Gastrocnemius medialis (tissue), 4 donors: ENCODE measurements at regions not wholly inside any gene's neighbourhood (a gene's known extent, or its start where the extent isn't known, plus 50 kb on each side); places are given as distances from the start of the nearest gene placed in this dataset.

Source experiments
- ATAC-seq, 2 donors: fragments of 150-250 bp; one replicate each; pipeline ENCODE4 v1.9.1; 2016
- DNase-seq, 2 donors: peaks; one replicate each; pipeline ENCODE4 v3.0.0-alpha.2; 2019
- H3K27ac ChIP-seq, 4 donors: fragments of 200-600 bp; sonication (generic); 1 replicate in 1 of 4; 2 replicates in 3 of 4; pipeline ENCODE4 v1.5.1; 2016 to 2018; ENCODE audit warnings: mild to moderate bottlenecking in 2 of 4, moderate library complexity in 1 of 4
- H3K27me3 ChIP-seq, 3 donors: fragments of 200-600 bp; sonication (generic) in 2 of 3; 1 replicate in 1 of 3; 2 replicates in 2 of 3; pipeline versions ENCODE4 v1.5.1 to v1.6.0; 2016 to 2019; ENCODE audit warnings: mild to moderate bottlenecking in 1 of 3, moderate library complexity in 1 of 3
- H3K36me3 ChIP-seq, 2 donors: fragments of 200-600 bp; sonication (generic) in 1 of 2; one replicate each; pipeline ENCODE4 v1.5.1; 2017 to 2018
- H3K4me1 ChIP-seq, 2 donors: fragments of 200-600 bp; sonication (generic) in 1 of 2; one replicate each; pipeline ENCODE4 v1.5.1; 2016 to 2017; ENCODE audit warnings: mild to moderate bottlenecking in 2 of 2
- H3K4me3 ChIP-seq, 4 donors: fragments of 200-600 bp; sonication (generic) in 3 of 4; 1 replicate in 1 of 4; 2 replicates in 3 of 4; pipeline ENCODE4 v1.5.1; 2016 to 2019; ENCODE audit warnings: mild to moderate bottlenecking in 2 of 4
- H3K9me3 ChIP-seq, 3 donors: fragments of 200-600 bp; sonication (generic) in 2 of 3; 1 replicate in 1 of 3; 2 replicates in 2 of 3; pipeline ENCODE4 v1.5.1; 2016 to 2019
- POLR2A ChIP-seq, 2 donors: fragments of 450-650 bp; IDR thresholded peaks; one replicate each; pipeline ENCODE4 v1.6.1; 2017; ENCODE audit warnings: antibody characterized with exemption in 2 of 2, mild to moderate bottlenecking in 2 of 2, moderate library complexity in 2 of 2
- in situ Hi-C, 4 donors: fragments of 200-750 bp; cut with MboI; loops; one replicate each; pipeline versions ENCODE4 v1.15.0 to v1.8.0; 2017; ENCODE audit warnings: low sequenced_read_pairs in 4 of 4
- intact Hi-C: fragments of 100-400 bp; cut with DNase I; formaldehyde crosslinking; loops from one replicate; pipeline ENCODE4 v1.15.1; 2023; ENCODE audit warnings: low total_unique reads
- TF ChIP-seq, protein P1 (sequence below), 5 experiments: fragments of 450-650 bp in 3 of 5; fragments of 200-600 bp in 2 of 5; sonication (generic) in 2 of 5; IDR thresholded peaks in 4 of 5; conservative IDR thresholded peaks in 1 of 5; 1 replicate in 4 of 5; 2 replicates in 1 of 5; pipeline ENCODE4 v1.5.1; 2016 to 2019; ENCODE audit warnings: antibody characterized with exemption in 5 of 5, mild to moderate bottlenecking in 3 of 5, moderate library complexity in 3 of 5

DNA sequence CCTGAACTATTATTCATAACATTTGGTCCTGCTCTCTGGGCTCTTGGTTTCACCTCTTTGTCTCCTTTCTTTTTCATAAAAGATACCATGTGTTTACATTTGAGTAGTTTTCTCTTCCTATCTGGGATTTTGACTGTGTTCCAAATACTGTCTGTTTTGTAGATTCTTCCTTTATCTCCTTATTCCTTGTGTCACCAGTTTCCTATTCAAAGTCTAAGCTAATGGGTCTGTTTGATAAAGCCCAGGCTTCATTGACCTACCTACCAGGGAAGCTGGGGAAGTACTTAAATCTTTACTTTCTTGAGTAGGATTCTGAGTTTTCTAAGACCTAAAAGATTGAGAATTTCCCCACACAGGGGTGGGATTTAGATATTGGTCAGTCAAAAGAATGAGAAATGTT lies 409.5 kb downstream of the RAPGEF2 start:
- no peak for ATAC-seq
- intact Hi-C loops: no loop called here
- H3K9me3 ChIP-seq: no peaks in the 10 kb centered on the region
- no peaks in the 10 kb centered on the region for H3K4me1 ChIP-seq
- H3K27ac ChIP-seq: no peak overlapping the region
- no peaks in the 10 kb centered on the region for H3K36me3 ChIP-seq
- H3K27me3 ChIP-seq: no peaks in the 10 kb centered on the region
- in situ Hi-C loops: no loop called here
- TF ChIP-seq, protein P1, sequence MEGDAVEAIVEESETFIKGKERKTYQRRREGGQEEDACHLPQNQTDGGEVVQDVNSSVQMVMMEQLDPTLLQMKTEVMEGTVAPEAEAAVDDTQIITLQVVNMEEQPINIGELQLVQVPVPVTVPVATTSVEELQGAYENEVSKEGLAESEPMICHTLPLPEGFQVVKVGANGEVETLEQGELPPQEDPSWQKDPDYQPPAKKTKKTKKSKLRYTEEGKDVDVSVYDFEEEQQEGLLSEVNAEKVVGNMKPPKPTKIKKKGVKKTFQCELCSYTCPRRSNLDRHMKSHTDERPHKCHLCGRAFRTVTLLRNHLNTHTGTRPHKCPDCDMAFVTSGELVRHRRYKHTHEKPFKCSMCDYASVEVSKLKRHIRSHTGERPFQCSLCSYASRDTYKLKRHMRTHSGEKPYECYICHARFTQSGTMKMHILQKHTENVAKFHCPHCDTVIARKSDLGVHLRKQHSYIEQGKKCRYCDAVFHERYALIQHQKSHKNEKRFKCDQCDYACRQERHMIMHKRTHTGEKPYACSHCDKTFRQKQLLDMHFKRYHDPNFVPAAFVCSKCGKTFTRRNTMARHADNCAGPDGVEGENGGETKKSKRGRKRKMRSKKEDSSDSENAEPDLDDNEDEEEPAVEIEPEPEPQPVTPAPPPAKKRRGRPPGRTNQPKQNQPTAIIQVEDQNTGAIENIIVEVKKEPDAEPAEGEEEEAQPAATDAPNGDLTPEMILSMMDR (IDR thresholded peaks at IDR 0.05 in 4 of 5, conservative IDR thresholded peaks at IDR 0.05 in 1 of 5): no peak
- no peak for TF ChIP-seq POLR2A (IDR thresholded peaks at IDR 0.05)
- DNase-seq: no peak
- no peak overlapping the region for H3K4me3 ChIP-seq

DNA sequence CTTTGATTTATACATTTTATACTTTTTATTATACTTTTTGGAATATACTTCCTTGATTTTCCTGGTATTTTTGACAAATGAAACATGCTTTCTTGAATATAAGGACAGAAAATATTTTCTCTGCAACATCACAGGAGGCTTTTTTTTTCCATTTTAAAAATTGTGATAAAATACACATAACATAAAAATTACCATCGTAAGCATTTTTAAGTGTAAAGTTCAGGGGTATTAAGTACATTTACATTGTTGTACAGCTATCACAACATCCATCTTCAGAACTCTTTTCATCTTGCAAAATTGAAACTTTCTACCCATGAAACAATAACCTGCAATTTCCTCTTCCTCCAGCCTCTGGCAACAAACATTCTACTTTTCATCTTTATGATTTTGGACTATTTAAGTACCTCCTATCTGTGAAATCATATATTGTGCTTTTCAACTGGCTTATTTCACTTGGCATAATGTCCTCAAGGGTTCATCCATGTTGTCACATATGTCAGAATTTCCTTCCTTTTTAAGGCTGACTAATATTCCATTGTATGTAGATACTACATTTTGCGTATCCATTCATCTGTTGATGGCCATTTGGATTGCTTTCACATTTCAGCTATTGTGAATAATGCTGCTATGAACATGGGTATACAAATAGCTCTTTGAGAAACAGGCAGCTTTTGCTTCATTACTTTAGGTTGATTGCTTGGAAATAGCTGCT lies 412.6 kb downstream of the RAPGEF2 start:
- no peak for ATAC-seq
- H3K4me3 ChIP-seq: no peak overlapping the region
- H3K4me1 ChIP-seq: no peaks in the 10 kb centered on the region
- in situ Hi-C loops (no loop called here), intact Hi-C loops (no loop called here)
- no peak overlapping the region for H3K27ac ChIP-seq
- no peaks in the 10 kb centered on the region for H3K27me3 ChIP-seq
- H3K9me3 ChIP-seq: no peaks in the 10 kb centered on the region
- no peak for DNase-seq
- H3K36me3 ChIP-seq: no peaks in the 10 kb centered on the region
- TF ChIP-seq, protein P1 (IDR thresholded peaks at IDR 0.05 in 4 of 5, conservative IDR thresholded peaks at IDR 0.05 in 1 of 5): no peak
- no peak for TF ChIP-seq POLR2A (IDR thresholded peaks at IDR 0.05)

DNA sequence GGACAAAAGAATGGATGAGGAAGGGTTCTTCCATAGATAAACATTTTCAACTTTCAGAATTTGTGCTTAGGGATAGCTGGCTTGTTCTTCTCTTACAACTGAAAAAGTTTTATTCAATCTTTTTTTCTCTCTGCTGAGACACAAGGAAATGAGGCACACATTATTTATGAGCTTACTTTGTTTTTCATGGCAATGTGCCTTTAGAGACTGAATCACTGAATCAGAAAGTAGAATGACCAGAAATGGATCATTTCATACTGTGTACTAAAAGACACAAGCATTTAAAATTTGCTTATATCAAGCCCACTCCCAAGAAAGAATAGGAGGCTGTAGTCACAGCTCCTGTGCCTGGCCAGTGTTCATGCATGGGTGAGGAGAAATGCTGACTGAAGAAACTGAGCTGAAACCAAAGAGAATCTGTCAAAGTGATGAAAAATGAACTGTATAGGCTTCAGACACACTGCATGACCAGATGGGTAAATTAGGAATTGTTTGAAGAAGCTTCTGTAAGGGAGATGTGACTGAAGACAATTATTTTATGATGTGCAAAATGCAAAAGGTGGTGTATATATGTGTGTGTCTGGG lies 413.8 kb downstream of the RAPGEF2 start:
- Histone ChIP-seq H3K36me3 (no peaks in the 10 kb centered on the region), H3K4me3 (no peak overlapping the region), H3K4me1 (no peaks in the 10 kb centered on the region), H3K9me3 (no peaks in the 10 kb centered on the region), H3K27me3 (no peaks in the 10 kb centered on the region), H3K27ac (no peak overlapping the region)
- intact Hi-C loops (no loop called here), in situ Hi-C loops (no loop called here)
- ATAC-seq (no peak), DNase-seq (no peak)
- TF ChIP-seq POLR2A (IDR thresholded peaks at IDR 0.05): no peak

DNA sequence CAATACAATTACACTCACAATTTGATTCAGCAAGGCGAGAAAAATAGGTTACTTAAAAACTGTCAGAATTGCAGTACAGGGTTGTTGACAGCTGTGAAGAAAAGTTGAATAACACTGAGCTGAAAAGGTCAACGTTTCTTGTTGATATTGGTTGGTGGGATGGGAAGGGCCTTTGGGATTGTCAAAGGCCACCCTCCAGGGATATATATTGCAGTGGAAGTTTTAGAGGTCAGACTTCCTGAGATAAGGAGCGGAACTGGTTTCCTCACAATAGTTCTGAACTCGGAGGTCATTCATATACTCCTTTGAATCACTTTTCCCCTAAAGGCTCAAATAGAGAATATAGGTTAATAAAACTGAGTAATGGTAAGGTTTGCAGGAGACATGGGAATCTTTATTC lies 417.2 kb downstream of the RAPGEF2 start:
- Histone ChIP-seq H3K27me3 (no peaks in the 10 kb centered on the region), H3K27ac (no peak overlapping the region), H3K4me3 (no peak overlapping the region), H3K9me3 (no peaks in the 10 kb centered on the region), H3K36me3 (no peaks in the 10 kb centered on the region), H3K4me1 (no peaks in the 10 kb centered on the region)
- no peak for ATAC-seq
- no peak for DNase-seq
- TF ChIP-seq, protein P1 (IDR thresholded peaks at IDR 0.05 in 4 of 5, conservative IDR thresholded peaks at IDR 0.05 in 1 of 5): no peak
- TF ChIP-seq POLR2A (IDR thresholded peaks at IDR 0.05): no peak
- in situ Hi-C loops: no loop called here
- intact Hi-C loops: no loop called here

DNA sequence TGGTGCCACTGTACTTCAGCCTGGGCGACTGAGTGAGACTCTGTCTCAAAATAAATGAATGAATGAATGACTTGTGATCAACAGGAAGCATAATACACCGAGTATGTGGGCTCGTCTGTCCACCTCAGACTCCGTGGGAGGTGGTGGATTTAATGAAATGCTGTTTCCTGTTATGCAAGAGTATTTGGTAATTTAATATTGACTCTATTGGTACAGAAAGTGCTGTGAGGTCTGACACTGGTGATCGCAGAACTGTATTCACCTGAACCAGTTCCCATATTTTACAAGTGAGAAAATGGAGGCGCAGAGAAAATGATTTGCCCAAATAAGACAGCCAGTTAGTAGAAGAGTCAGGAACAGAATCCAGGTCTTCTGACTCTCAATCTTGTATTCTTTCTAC lies 423.3 kb downstream of the RAPGEF2 start:
- H3K27me3 ChIP-seq: no peaks in the 10 kb centered on the region
- H3K27ac ChIP-seq: no peak overlapping the region
- H3K4me1 ChIP-seq: no peaks in the 10 kb centered on the region
- in situ Hi-C loops: no loop called here
- DNase-seq (no peak), ATAC-seq (no peak)
- no peak for TF ChIP-seq POLR2A (IDR thresholded peaks at IDR 0.05)
- H3K36me3 ChIP-seq: no peaks in the 10 kb centered on the region
- no peaks in the 10 kb centered on the region for H3K9me3 ChIP-seq
- no peak overlapping the region for H3K4me3 ChIP-seq
- intact Hi-C loops: no loop called here
